IMR-90 (cell line): ENCODE measurements at regions not wholly inside any gene's neighbourhood (a gene's known extent, or its start where the extent isn't known, plus 50 kb on each side); places are given as distances from the start of the nearest gene placed in this dataset.

Source experiments
- ATAC-seq: fragments of 200-7000 bp; cut with Tn5 transposase; 2 replicates; pipeline ENCODE4 v1.9.1; 2020; ENCODE audit warnings: low read depth, mild to moderate bottlenecking, moderate library complexity
- BruUV-seq: library from RNA; stranded (reverse); fragments of 400-500 nt; replicated peaks from 2 replicates; lab custom pipeline; 2021; lab: Mats Ljungman, UMichigan
- CTCF ChIA-PET: fragments of 300-600 bp; formaldehyde crosslinking; extraction: SDS; loops from one replicate; lab custom pipeline; 2021; ENCODE audit warnings: antibody characterized with exemption; lab: Yijun Ruan, JAX
- POLR2A ChIA-PET: fragments of 300-600 bp; sonication (Branson Sonifier 250); formaldehyde crosslinking; loops from one replicate; lab custom pipeline; 2022; ENCODE audit warnings: antibody characterized with exemption; ENCODE audit not compliant: unreplicated experiment; lab: Charles Lee
- DNase-seq: peaks from one replicate; pipeline ENCODE4 v3.0.0; 2013
- H2AFZ ChIP-seq: replicated peaks from 2 replicates; pipeline ENCODE3; 2013; ENCODE audit warnings: low read length, mild to moderate bottlenecking; ENCODE audit not compliant: poor library complexity
- H2AK5ac ChIP-seq: 2 replicates; pipeline ENCODE4 v1.6.1; 2013; ENCODE audit warnings: low read depth, low read length, inconsistent platforms
- H2AK9ac ChIP-seq: replicated peaks from 2 replicates; pipeline ENCODE3; 2013; ENCODE audit warnings: mild to moderate bottlenecking, low read depth, low read length, moderate library complexity; ENCODE audit not compliant: poor library complexity
- H2BK120ac ChIP-seq: 2 replicates; pipeline ENCODE4 v1.6.1; 2013; ENCODE audit warnings: low read depth, low read length, inconsistent platforms
- H2BK15ac ChIP-seq: 3 replicates; pipeline ENCODE4 v1.6.1; 2013; ENCODE audit warnings: low read depth, low read length, inconsistent platforms
- H2BK20ac ChIP-seq: 2 replicates; pipeline ENCODE4 v1.6.1; 2013; ENCODE audit warnings: low read depth, mild to moderate bottlenecking, inconsistent platforms, low read length, moderate library complexity
- H2BK5ac ChIP-seq: 2 replicates; pipeline ENCODE4 v1.6.1; 2013; ENCODE audit warnings: mild to moderate bottlenecking, low read depth, low read length, inconsistent platforms; ENCODE audit not compliant: poor library complexity, severe bottlenecking
- H3K14ac ChIP-seq: replicated peaks from 2 replicates; pipeline ENCODE4 v1.6.1; 2013; ENCODE audit warnings: low read depth, low read length, inconsistent platforms
- H3K18ac ChIP-seq: 2 replicates; pipeline ENCODE4 v1.6.1; 2013; ENCODE audit warnings: low read depth, low read length, control low read depth
- H3K23ac ChIP-seq: 2 replicates; pipeline ENCODE4 v1.6.1; 2013; ENCODE audit warnings: low read depth, low read length, inconsistent platforms
- H3K27ac ChIP-seq: 2 replicates; pipeline ENCODE4 v1.5.1; 2013; ENCODE audit warnings: mild to moderate bottlenecking, control low read depth, low read length; ENCODE audit not compliant: insufficient read depth
- H3K27me3 ChIP-seq: 2 replicates; pipeline ENCODE4 v1.6.1; 2013; ENCODE audit warnings: low read length; ENCODE audit not compliant: control insufficient read depth, insufficient read depth
- H3K36me3 ChIP-seq: 2 replicates; pipeline ENCODE4 v1.6.1; 2013; ENCODE audit warnings: low read length, mixed read lengths; ENCODE audit not compliant: control insufficient read depth, insufficient read depth
- H3K4ac ChIP-seq: 2 replicates; pipeline ENCODE4 v1.6.1; 2013; ENCODE audit warnings: low read depth, low read length, inconsistent platforms
- H3K4me1 ChIP-seq: 2 replicates; pipeline ENCODE4 v1.6.1; 2013; ENCODE audit warnings: low read length, mixed read lengths; ENCODE audit not compliant: control insufficient read depth, insufficient read depth
- H3K4me2 ChIP-seq: 2 replicates; pipeline ENCODE4 v1.6.1; 2013; ENCODE audit warnings: low read depth, mild to moderate bottlenecking, control low read depth, low read length, moderate library complexity
- H3K4me3 ChIP-seq: 2 replicates; pipeline ENCODE4 v1.5.1; 2013; ENCODE audit warnings: low read depth, mild to moderate bottlenecking, control low read depth, low read length, moderate library complexity; ENCODE audit not compliant: insufficient read depth
- H3K56ac ChIP-seq: 2 replicates; pipeline ENCODE4 v1.6.1; 2013; ENCODE audit warnings: low read length, inconsistent platforms; ENCODE audit not compliant: insufficient read depth; ENCODE audit errors: extremely low read depth
- H3K79me1 ChIP-seq, 2 experiments: 2 replicates each; pipeline ENCODE4 v1.6.1; 2013; ENCODE audit warnings: low read length in 2 of 2, inconsistent platforms in 1 of 2, low read depth in 1 of 2
- H3K9ac ChIP-seq: 2 replicates; pipeline ENCODE4 v1.6.1; 2013; ENCODE audit warnings: low read depth, low read length, control low read depth
- H3K9me1 ChIP-seq: 2 replicates; pipeline ENCODE4 v1.6.1; 2013; ENCODE audit warnings: low read length, inconsistent platforms; ENCODE audit not compliant: insufficient read depth
- H3K9me3 ChIP-seq: 2 replicates; pipeline ENCODE4 v1.6.1; 2013; ENCODE audit warnings: low read length; ENCODE audit not compliant: control insufficient read depth, insufficient read depth
- H4K20me1 ChIP-seq: 2 replicates; pipeline ENCODE4 v1.6.1; 2013; ENCODE audit warnings: low read length, inconsistent platforms; ENCODE audit not compliant: insufficient read depth
- H4K5ac ChIP-seq: 2 replicates; pipeline ENCODE4 v1.6.1; 2013; ENCODE audit warnings: mild to moderate bottlenecking, low read depth, low read length, control low read depth
- H4K8ac ChIP-seq, 2 experiments: 2 replicates each; pipeline ENCODE4 v1.6.1; 2013; ENCODE audit warnings: low read depth in 2 of 2, low read length in 2 of 2, control low read depth in 1 of 2, inconsistent platforms in 1 of 2
- H4K91ac ChIP-seq: 2 replicates; pipeline ENCODE4 v1.6.1; 2013; ENCODE audit warnings: low read depth, low read length, inconsistent platforms; ENCODE audit not compliant: insufficient read depth
- BHLHE40 ChIP-seq: fragments of 150-350 bp; IDR thresholded peaks from 2 replicates; pipeline ENCODE4 v1.6.1; 2016; ENCODE audit warnings: mild to moderate bottlenecking, low read depth, low read length
- MAFK ChIP-seq: IDR thresholded peaks from 2 replicates; pipeline ENCODE4 v1.6.1; 2012; ENCODE audit warnings: low read depth, low read length, improper control_type of control experiment
- MAZ ChIP-seq: IDR thresholded peaks from 2 replicates; pipeline ENCODE4 v1.6.1; 2012; ENCODE audit warnings: low read depth, mild to moderate bottlenecking, low read length, improper control_type of control experiment, moderate library complexity, borderline replicate concordance
- MXI1 ChIP-seq: IDR thresholded peaks from 2 replicates; pipeline ENCODE4 v1.6.1; 2012; ENCODE audit warnings: low read depth, mild to moderate bottlenecking, low read length, moderate library complexity, borderline replicate concordance
- RCOR1 ChIP-seq: IDR thresholded peaks from 2 replicates; pipeline ENCODE4 v1.6.1; 2012; ENCODE audit warnings: mild to moderate bottlenecking, low read length, improper control_type of control experiment; ENCODE audit not compliant: insufficient replicate concordance
- WGBS, 2 experiments: methylation state at CpG; one replicate each; pipeline versions ENCODE4 v1.1.5 to v1.1.7; 2013; ENCODE audit warnings: missing lambda C conversion rate in 2 of 2; ENCODE audit not compliant: insufficient read length in 1 of 2; ENCODE audit errors: extremely low coverage in 2 of 2; 5-methylcytosine and 5-hydroxymethylcytosine counted together
- dilution Hi-C: fragments of 300-500 bp; cut with HindIII; formaldehyde crosslinking; loops from one replicate; pipeline ENCODE4 v1.14.3; 2018; ENCODE audit warnings: low sequenced_read_pairs; ENCODE audit not compliant: unreplicated experiment
- in situ Hi-C: fragments of 300-500 bp; cut with MboI; formaldehyde crosslinking; loops from 3 replicates; pipeline ENCODE4 v1.14.3; 2019; ENCODE audit warnings: low sequenced_read_pairs, inconsistent platforms, mixed read lengths
- intact Hi-C: fragments of 100-400 bp; cut with micrococcal nuclease; formaldehyde crosslinking; loops from 2 replicates; pipeline ENCODE4 v1.10.0; 2022

- no peak overlapping the region for H2AK5ac ChIP-seq
- no peaks in the 10 kb centered on the region for H3K27me3 ChIP-seq
- H3K9ac ChIP-seq: no peak overlapping the region
- no CpG with 5 or more reads among the region's 4 CpGs for WGBS, 2 experiments
- H2BK5ac ChIP-seq: no peak overlapping the region
- no peak overlapping the region for H4K91ac ChIP-seq
- no peak overlapping the region for H4K5ac ChIP-seq
- intact Hi-C loops (no loop called here), dilution Hi-C loops (no loop called here), in situ Hi-C loops (no loop called here)
- no peak for TF ChIP-seq MAZ
- no peak for TF ChIP-seq RCOR1
- TF ChIP-seq BHLHE40: no peak
- TF ChIP-seq MXI1: no peak
- TF ChIP-seq MAFK: no peak
- no peak overlapping the region for H3K4me3 ChIP-seq
- H3K4me2 ChIP-seq: no peak overlapping the region
- DNase-seq (no peak), ATAC-seq (no peak)
- no peak overlapping the region for H2AK9ac ChIP-seq
- no peaks in the 10 kb centered on the region for H3K9me1 ChIP-seq
- no peak overlapping the region for H2AFZ ChIP-seq
- no peaks in the 10 kb centered on the region for H3K36me3 ChIP-seq
- no peaks in the 10 kb centered on the region for H3K79me1 ChIP-seq
- no peak overlapping the region for H2BK20ac ChIP-seq
- CTCF ChIA-PET: no interaction called here
- no peaks in the 10 kb centered on the region for H3K4me1 ChIP-seq
- BruUV-seq: no TSS peak
- H3K14ac ChIP-seq: no peak overlapping the region
- H2BK120ac ChIP-seq: no peak overlapping the region
- no peaks in the 10 kb centered on the region for H3K9me3 ChIP-seq
- no peak overlapping the region for H3K18ac ChIP-seq
- no peak overlapping the region for H4K8ac ChIP-seq
- H2BK15ac ChIP-seq: no peak overlapping the region
- POLR2A ChIA-PET: interaction anchor here (0.6 kb wide), 1 partner anchor 545 kb away, joined by 3 read pairs; no protein-coding TSS in a partner anchor
- no peak overlapping the region for H3K23ac ChIP-seq
- H4K20me1 ChIP-seq: no peaks in the 10 kb centered on the region
- H3K4ac ChIP-seq: no peak overlapping the region
- H3K27ac ChIP-seq: no peak overlapping the region
- no peak overlapping the region for H3K56ac ChIP-seq
Measured at GRCh38 chr5:110846398-110847001, 107.7 kb downstream of the SLC25A46 start.
